NCI-H2171 treated with DMSO at 0.1 percent for 48 hours (cell line): ENCODE measurements at regions not wholly inside any gene's neighbourhood (a gene's known extent, or its start where the extent isn't known, plus 50 kb on each side); places are given as distances from the start of the nearest gene placed in this dataset.
"Not testable (repeated sequence)": the region's sequence is repeated elsewhere in the genome, so short reads cannot be mapped to it uniquely, and the experiment has no call there.

Source experiments
- DNase-seq: peaks from one replicate; lab custom pipeline; 2025; lab: John Stamatoyannopoulos, UW

- DNase-seq: no peak
Observed at GRCh38 chr14:106809615-106810014, 1283.2 kb downstream of the TMEM121 start.

- not testable (repeated sequence) for DNase-seq
Observed at GRCh38 chr14:106810168-106810567, 1283.8 kb downstream of the TMEM121 start.

GRCh38 chr14:106811162-106811561 is 1284.8 kb downstream of the TMEM121 start:
- no peak for DNase-seq

- no peak for DNase-seq
Observed at GRCh38 chr14:106812788-106813476, 1286.5 kb downstream of the TMEM121 start.

- DNase-seq: no peak
Observed at GRCh38 chr14:106813477-106813823, 1287.1 kb downstream of the TMEM121 start.

- DNase-seq: no peak
Observed at GRCh38 chr14:106820119-106820518, 1293.7 kb downstream of the TMEM121 start.

- DNase-seq: no peak
Observed at GRCh38 chr14:106821119-106821518, 1294.7 kb downstream of the TMEM121 start.

- no peak for DNase-seq
Observed at GRCh38 chr14:106822905-106823304, 1296.5 kb downstream of the TMEM121 start.

- no peak for DNase-seq
Observed at GRCh38 chr14:106823552-106823951, 1297.2 kb downstream of the TMEM121 start.

GRCh38 chr14:106826833-106827369 is 1300.5 kb downstream of the TMEM121 start:
- DNase-seq: no peak

GRCh38 chr14:106831322-106831720 is 1304.9 kb downstream of the TMEM121 start:
- DNase-seq: no peak

GRCh38 chr14:106837870-106838269 is 1311.5 kb downstream of the TMEM121 start:
- no peak for DNase-seq

- DNase-seq: no peak
Observed at GRCh38 chr14:106838991-106839769, 1312.8 kb downstream of the TMEM121 start.

- DNase-seq: no peak
Observed at GRCh38 chr14:106840258-106840657, 1313.9 kb downstream of the TMEM121 start.

- no peak for DNase-seq
Observed at GRCh38 chr14:106840991-106841390, 1314.6 kb downstream of the TMEM121 start.

- no peak for DNase-seq
Observed at GRCh38 chr14:106841701-106842100, 1315.3 kb downstream of the TMEM121 start.

- no peak for DNase-seq
Observed at GRCh38 chr14:106842687-106843086, 1316.3 kb downstream of the TMEM121 start.

- no peak for DNase-seq
Observed at GRCh38 chr14:106843386-106843785, 1317.0 kb downstream of the TMEM121 start.

GRCh38 chr14:106843951-106844483 is 1317.6 kb downstream of the TMEM121 start:
- no peak for DNase-seq

GRCh38 chr14:106844608-106845285 is 1318.4 kb downstream of the TMEM121 start:
- DNase-seq: no peak

- peak; percentile 9 for DNase-seq
Observed at GRCh38 chr14:106845286-106846087, 1319.1 kb downstream of the TMEM121 start.

- no peak for DNase-seq
Observed at GRCh38 chr14:106846218-106846617, 1319.8 kb downstream of the TMEM121 start.
